T-helper 17 cell (primary cell): ENCODE measurements at regions not wholly inside any gene's neighbourhood (a gene's known extent, or its start where the extent isn't known, plus 50 kb on each side); places are given as distances from the start of the nearest gene placed in this dataset.
"Not testable (repeated sequence)": the region's sequence is repeated elsewhere in the genome, so short reads cannot be mapped to it uniquely, and the experiment has no call there.

Experiments
- ATAC-seq: fragments of 150-1000 bp; cut with Tn5 transposase; 2 replicates; pipeline ENCODE4 v1.10.0; 2021; ENCODE audit warnings: mild to moderate bottlenecking, moderate library complexity
- DNase-seq, 3 donors: peaks; one replicate each; pipeline versions ENCODE4 v3.0.0 to v3.0.0-alpha.2; 2020 to 2021
- H3K9me3 ChIP-seq: one replicate; pipeline ENCODE4 v1.7.0; 2013; ENCODE audit warnings: low read length, mild to moderate bottlenecking; ENCODE audit not compliant: control insufficient read depth, poor library complexity, severe bottlenecking
- H3K27ac Mint-ChIP-seq: one replicate; pipeline ENCODE4 v1.8.0; 2022; ENCODE audit warnings: mild to moderate bottlenecking, moderate library complexity, mixed read lengths
- H3K27me3 Mint-ChIP-seq: one replicate; pipeline ENCODE4 v1.8.0; 2022; ENCODE audit warnings: mixed read lengths
- H3K36me3 Mint-ChIP-seq: one replicate; pipeline ENCODE4 v1.8.0; 2022; ENCODE audit warnings: low read depth, mixed read lengths
- H3K4me1 Mint-ChIP-seq: one replicate; pipeline ENCODE4 v1.8.0; 2022; ENCODE audit warnings: mild to moderate bottlenecking, mixed read lengths
- H3K4me3 Mint-ChIP-seq: one replicate; pipeline ENCODE4 v1.8.0; 2022; ENCODE audit warnings: mild to moderate bottlenecking, moderate library complexity, mixed read lengths

DNA sequence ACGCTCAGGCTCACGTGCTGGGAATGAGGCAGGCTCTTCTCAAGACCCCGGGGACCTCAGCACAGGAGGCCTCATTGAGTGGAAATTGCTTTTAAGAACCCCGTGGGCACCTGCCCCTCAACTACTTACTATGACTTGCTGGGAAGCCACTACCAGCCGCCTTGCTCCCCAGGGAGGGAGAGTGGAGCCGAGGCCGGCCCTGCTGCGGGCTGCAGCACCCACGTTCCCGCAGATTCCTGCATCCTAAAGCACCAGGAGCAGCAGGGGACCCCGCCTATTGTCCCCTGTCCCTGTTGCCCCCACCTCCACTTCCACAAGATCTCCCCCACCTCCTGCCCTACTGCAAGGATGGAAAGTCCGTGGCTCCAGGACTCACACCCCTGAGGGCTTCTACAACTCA is 541.6 kb upstream of the PFKP start:
- DNase-seq (no peak), ATAC-seq (no peak)
- Mint-ChIP-seq H3K4me3 (no peak overlapping the region), H3K27ac (no peak overlapping the region), H3K36me3 (no peaks in the 10 kb centered on the region), H3K4me1 (no peaks in the 10 kb centered on the region), H3K27me3 (peaks cover 5% of the 10 kb centered on the region)
- no peaks in the 10 kb centered on the region for H3K9me3 ChIP-seq

DNA sequence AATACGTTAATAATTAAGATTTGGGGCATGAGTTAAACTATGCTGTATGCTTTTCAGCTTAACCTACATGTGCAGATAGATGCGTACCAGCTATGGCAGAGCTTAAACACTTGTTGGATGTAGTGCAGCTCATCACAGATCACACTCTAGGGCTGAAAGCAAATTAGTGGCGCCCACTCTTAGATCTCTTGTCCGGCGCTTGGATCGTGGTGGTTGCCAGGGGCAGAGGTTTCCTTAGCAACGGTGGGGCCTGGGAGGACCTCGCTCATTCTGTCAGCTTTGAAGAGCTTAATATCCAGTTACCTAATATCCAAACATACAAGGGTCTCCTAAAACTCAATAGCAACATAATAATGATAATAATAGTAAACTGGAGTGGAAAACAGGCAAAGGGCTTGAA is 548.2 kb upstream of the PFKP start:
- Mint-ChIP-seq H3K4me1 (no peaks in the 10 kb centered on the region), H3K4me3 (no peak overlapping the region), H3K36me3 (no peaks in the 10 kb centered on the region), H3K27me3 (no peaks in the 10 kb centered on the region), H3K27ac (no peak overlapping the region)
- H3K9me3 ChIP-seq, result no peaks in the 10 kb centered on the region
- DNase-seq (no peak), ATAC-seq (no peak)

DNA sequence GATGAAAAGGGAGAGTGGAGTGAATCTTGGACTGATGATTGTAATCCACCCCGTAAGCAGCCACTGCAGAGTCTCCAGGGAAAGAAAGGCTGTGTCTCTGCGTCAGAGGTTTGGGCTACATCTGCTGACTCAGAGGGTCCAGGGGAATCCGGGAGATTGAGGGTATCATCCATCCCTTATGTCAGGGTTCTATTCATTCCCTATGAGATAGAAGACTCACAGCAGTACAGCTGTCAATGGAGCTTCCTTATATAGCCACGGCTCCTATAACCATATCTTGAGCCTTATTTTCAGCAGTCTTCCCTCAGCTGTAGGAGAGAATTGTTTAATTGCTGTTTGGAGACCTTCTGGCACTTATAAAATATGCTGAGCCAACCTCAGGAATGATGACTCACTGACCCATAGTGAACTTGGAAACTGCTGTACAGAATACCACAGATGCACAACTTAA is 558.2 kb upstream of the PFKP start:
- no peak overlapping the region for H3K4me3 Mint-ChIP-seq
- ATAC-seq (no peak), DNase-seq (no peak)
- H3K36me3 Mint-ChIP-seq, result no peaks in the 10 kb centered on the region
- H3K27ac Mint-ChIP-seq, result no peak overlapping the region
- no peaks in the 10 kb centered on the region for H3K9me3 ChIP-seq
- no peaks in the 10 kb centered on the region for H3K4me1 Mint-ChIP-seq
- peaks cover 5% of the 10 kb centered on the region for H3K27me3 Mint-ChIP-seq

DNA sequence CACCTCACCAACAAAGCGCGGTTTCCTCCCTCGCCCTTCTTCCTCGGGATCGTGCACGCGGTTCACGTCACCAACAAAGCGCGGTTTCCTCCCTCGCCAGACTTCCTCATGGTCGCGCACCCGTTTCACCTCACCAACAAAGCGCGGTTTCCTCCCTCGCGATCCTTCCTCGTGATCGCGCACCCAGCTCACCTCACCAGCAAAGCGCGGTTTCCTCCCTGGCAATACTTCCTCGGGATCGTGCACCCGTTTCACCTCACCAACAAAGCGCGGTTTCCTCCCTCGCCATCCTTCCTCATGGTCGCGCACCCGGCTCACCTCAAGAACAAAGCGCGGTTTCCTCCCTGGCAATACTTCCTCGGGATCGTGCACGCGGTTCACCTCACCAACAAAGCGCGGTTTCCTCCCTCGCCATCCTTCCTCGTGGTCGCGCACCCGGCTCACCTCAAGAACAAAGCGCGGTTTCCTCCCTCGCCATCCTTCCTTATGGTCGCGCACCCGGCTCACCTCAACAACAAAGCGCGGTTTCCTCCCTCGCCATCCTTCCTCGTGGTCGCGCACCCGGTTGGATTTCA is 565.9 kb upstream of the PFKP start:
- not testable (repeated sequence) for H3K4me1 Mint-ChIP-seq, H3K27ac Mint-ChIP-seq, ATAC-seq, H3K27me3 Mint-ChIP-seq, DNase-seq, H3K36me3 Mint-ChIP-seq, H3K4me3 Mint-ChIP-seq, H3K9me3 ChIP-seq

DNA sequence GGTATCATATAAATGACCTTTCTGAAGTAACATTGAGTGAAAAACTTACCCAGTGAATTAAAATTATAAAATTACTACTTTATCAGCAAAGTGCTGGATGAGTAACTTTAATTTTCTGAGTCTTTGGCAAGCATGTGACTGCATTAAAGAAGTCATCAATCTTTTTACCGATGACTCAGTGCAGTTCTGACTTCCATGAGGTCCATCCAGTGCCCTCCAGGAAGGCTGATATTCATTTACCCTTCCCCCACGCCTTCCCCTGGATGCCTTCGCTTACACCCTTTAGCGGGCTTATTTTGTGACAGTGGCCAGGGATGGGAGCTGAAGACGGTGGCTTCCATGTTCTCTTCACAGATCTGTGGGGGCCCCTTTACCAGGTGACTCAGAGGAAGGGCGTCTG is 572.9 kb upstream of the PFKP start:
- no peaks in the 10 kb centered on the region for H3K4me1 Mint-ChIP-seq
- H3K27ac Mint-ChIP-seq, result no peak overlapping the region
- H3K27me3 Mint-ChIP-seq, result no peaks in the 10 kb centered on the region
- no peak overlapping the region for H3K4me3 Mint-ChIP-seq
- DNase-seq, result no peak
- H3K9me3 ChIP-seq, result no peaks in the 10 kb centered on the region
- H3K36me3 Mint-ChIP-seq, result no peaks in the 10 kb centered on the region
- ATAC-seq, result no peak

DNA sequence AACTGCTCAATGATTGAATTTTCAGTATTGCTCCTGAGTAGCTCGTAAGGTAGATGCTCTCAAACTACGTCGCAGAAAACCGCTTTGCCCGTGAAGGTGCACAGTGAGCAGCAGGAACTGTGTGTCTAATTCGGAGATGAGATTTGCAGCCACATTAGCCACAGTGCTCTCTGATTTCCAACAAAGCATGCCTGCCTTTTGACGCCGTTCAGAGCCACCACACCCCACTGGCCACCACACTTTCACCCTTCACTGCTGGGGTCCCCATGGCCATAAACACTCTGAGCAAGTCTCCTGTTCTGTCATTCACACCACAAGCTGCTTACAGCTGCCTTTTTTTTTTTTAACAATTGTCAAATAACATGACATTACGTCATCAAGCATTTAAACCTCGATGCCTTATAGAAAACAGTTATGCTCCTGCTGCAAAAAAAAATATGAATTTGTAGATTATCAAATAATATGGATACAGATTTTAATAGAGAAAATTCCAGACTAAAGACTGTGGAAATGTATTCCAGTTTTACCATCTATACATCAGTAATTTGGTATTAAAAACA is 578.8 kb upstream of the PFKP start:
- Mint-ChIP-seq H3K27me3 (no peaks in the 10 kb centered on the region), H3K36me3 (no peaks in the 10 kb centered on the region), H3K4me1 (no peaks in the 10 kb centered on the region), H3K27ac (no peak overlapping the region), H3K4me3 (no peak overlapping the region)
- no peaks in the 10 kb centered on the region for H3K9me3 ChIP-seq
- ATAC-seq (no peak), DNase-seq (no peak)

DNA sequence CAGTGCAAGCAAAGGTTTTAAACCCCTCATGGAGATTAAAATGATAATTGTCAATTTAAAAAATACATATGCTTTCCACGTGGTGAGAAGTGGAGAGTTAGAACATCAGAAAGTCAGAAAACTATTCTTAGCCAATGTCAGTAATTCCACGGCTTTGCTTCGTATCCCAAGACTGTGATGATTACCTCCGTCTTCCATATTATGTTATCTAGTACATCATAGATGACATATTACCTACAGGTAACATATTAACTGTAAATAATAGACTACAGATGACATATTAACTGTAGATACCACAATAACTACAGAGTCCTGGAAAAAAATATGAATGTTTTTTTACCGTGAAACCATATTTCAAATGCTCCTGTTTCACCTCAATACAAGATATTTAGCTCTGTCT is 579.4 kb upstream of the PFKP start:
- DNase-seq (no peak), ATAC-seq (no peak)
- H3K36me3 Mint-ChIP-seq, result no peaks in the 10 kb centered on the region
- H3K27ac Mint-ChIP-seq, result no peak overlapping the region
- no peaks in the 10 kb centered on the region for H3K9me3 ChIP-seq
- no peak overlapping the region for H3K4me3 Mint-ChIP-seq
- no peaks in the 10 kb centered on the region for H3K27me3 Mint-ChIP-seq
- no peaks in the 10 kb centered on the region for H3K4me1 Mint-ChIP-seq

DNA sequence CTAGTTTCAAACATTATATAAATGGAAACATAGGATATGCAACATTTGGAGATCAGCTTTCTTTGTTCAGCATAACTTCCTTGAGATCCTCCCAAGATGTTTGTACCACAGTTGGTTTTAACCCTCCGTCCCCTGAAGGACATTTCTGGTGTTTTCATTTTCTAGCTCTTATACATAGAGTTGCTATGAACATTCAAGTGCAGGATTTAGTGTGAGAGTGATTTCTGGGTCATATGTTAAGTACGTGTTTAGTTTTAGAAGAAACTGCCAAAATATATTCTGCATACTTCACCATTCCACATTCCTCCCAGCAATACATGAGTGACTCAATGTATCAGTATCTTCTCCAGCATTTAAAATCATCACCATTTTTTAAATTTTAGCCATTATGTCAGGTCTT is 588.7 kb upstream of the PFKP start:
- H3K4me1 Mint-ChIP-seq, result no peaks in the 10 kb centered on the region
- no peak overlapping the region for H3K27ac Mint-ChIP-seq
- ATAC-seq (no peak), DNase-seq (no peak)
- H3K4me3 Mint-ChIP-seq, result no peak overlapping the region
- no peaks in the 10 kb centered on the region for H3K36me3 Mint-ChIP-seq
- H3K9me3 ChIP-seq, result no peaks in the 10 kb centered on the region
- H3K27me3 Mint-ChIP-seq, result peaks cover 4% of the 10 kb centered on the region

DNA sequence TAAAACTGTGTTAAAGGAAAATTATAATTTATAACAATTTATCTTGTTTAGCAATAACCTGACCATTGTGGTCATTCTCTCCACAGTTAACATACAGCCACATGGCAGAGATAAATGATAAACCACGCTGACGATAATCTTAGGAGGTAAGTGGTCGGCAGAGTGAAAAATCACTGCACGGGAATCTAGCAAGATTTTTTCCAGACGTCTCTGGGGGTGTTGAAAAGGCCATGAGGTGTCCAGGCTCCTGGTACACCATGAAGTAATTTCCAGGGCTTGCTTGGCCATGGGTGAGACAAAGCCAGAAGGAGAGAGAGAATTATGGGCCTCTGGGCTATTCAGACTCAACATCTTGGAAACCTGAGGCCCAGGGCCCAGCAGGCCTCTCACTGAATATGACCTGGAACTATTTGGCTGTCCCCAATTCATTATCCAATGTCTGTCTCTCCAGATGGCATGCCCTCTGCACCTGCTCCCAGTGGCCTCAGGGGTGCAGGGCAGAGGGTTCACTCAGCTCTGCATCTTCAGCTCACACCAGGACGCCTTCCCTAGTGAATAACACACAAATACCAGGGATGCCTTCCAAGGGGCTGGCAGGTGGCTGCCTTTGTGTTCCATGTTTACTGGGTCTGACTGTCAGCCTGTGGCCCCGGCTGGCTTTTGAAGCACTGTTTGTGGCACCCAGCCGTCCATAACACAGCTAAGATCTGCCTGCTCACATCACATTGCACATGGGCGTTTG is 590.4 kb upstream of the PFKP start:
- no peaks in the 10 kb centered on the region for H3K9me3 ChIP-seq
- no peaks in the 10 kb centered on the region for H3K4me1 Mint-ChIP-seq
- H3K36me3 Mint-ChIP-seq, result no peaks in the 10 kb centered on the region
- H3K27me3 Mint-ChIP-seq, result peaks cover 4% of the 10 kb centered on the region
- no peak overlapping the region for H3K4me3 Mint-ChIP-seq
- no peak for DNase-seq
- ATAC-seq, result no peak
- no peak overlapping the region for H3K27ac Mint-ChIP-seq

DNA sequence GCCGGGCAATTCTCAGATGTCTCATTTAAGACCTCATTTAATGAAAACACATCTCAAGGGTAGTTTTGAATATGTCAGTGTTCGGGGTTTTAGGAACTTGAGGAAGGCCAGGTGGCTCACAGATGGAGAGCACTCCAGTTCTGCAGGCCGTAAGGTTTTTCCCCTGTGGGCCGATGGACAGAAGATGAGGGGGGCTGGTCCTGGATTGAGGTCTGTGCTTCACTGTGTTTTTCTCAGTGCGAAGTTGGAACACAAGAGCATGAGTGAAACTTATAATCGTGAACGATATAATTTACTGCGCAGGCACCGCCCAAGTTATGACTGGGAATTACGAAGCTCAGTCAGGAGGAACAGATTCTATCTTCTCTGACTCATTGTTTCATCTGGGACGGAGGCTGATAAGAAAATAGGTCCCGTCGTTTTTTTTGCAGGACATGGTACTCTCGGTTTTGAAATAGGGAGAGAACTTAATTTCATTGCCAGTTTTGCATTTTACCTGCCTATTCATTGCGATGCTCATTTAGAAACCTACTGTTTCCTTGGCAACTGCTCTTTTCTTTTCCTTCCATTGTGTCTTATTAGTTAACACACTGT is 591.0 kb upstream of the PFKP start:
- H3K36me3 Mint-ChIP-seq, result no peaks in the 10 kb centered on the region
- no peak for DNase-seq
- H3K9me3 ChIP-seq, result no peaks in the 10 kb centered on the region
- no peak overlapping the region for H3K27ac Mint-ChIP-seq
- peaks cover 4% of the 10 kb centered on the region for H3K27me3 Mint-ChIP-seq
- no peaks in the 10 kb centered on the region for H3K4me1 Mint-ChIP-seq
- no peak overlapping the region for H3K4me3 Mint-ChIP-seq
- no peak for ATAC-seq

DNA sequence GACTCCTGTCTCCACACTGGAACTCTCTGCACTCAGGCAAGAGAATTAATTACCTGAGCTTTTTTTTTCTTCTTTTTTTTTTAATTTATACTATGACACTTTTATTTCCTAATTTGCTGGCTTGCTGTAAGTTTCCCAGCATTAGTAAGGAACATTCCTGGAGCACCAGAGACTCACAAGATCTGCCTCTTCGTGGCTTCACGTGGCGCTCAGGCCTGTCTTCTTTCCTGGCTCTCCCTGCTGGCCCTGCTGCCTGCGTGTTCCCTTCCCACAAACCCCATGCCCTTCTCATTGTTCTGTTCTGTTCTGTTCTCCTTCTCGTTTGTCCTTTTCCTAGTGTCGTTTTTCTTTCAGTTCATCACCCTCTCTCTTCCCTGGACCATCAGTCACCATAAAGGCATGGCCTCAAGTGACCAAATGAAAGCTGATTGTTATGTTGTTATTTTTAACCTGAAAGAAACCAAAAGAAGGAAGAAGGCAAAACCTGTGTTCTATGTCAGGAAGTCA is 591.6 kb upstream of the PFKP start:
- H3K9me3 ChIP-seq, result no peaks in the 10 kb centered on the region
- Mint-ChIP-seq H3K4me3 (no peak overlapping the region), H3K27ac (no peak overlapping the region), H3K4me1 (no peaks in the 10 kb centered on the region), H3K27me3 (peaks cover 4% of the 10 kb centered on the region), H3K36me3 (no peaks in the 10 kb centered on the region)
- DNase-seq, result no peak
- no peak for ATAC-seq

DNA sequence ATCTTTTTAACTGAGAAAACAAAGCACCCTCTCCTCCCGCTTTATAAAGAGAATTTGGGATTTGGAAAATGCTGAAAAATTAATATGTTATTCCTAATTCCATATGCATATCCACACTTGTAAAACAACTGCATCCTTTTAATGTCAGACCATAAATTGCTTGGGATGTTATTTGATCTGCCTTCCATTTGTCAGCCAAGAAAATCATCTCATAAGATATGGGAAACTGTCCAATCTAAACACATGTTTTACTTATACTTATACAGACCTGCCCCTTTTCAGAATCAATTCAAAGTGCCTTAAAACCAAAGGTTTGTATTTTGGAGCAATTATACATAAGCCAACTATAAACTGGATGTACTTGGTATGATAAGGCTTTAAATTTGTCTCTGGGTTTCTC is 595.5 kb upstream of the PFKP start:
- ATAC-seq (no peak), DNase-seq (no peak)
- no peak overlapping the region for H3K27ac Mint-ChIP-seq
- H3K36me3 Mint-ChIP-seq, result no peaks in the 10 kb centered on the region
- peaks cover 4% of the 10 kb centered on the region for H3K27me3 Mint-ChIP-seq
- no peaks in the 10 kb centered on the region for H3K4me1 Mint-ChIP-seq
- no peaks in the 10 kb centered on the region for H3K9me3 ChIP-seq
- H3K4me3 Mint-ChIP-seq, result no peak overlapping the region

DNA sequence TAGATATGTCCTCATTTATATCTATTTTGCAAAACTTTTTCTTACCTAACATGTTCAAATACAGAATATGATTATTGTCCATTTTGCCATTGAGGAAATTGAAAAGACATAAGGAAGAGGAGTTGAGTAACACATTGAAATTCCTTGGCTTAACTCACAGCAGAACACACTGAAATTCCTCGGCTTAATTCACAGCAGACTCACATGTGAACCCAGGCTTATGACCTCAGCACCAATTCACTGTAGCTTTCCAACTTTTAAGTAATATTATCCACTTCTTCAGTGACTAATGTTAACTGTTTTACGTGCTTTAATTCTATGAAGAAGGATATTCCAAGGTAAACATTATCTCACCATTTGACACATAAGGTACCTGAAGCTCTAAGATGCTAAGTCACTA is 597.5 kb upstream of the PFKP start:
- no peak overlapping the region for H3K4me3 Mint-ChIP-seq
- ATAC-seq (no peak), DNase-seq (no peak)
- no peaks in the 10 kb centered on the region for H3K36me3 Mint-ChIP-seq
- no peaks in the 10 kb centered on the region for H3K9me3 ChIP-seq
- H3K27ac Mint-ChIP-seq, result no peak overlapping the region
- H3K4me1 Mint-ChIP-seq, result no peaks in the 10 kb centered on the region
- peaks cover 4% of the 10 kb centered on the region for H3K27me3 Mint-ChIP-seq
